ENCODE measurements at regions not wholly inside any gene's neighbourhood (a gene's known extent, or its start where the extent isn't known, plus 50 kb on each side); places are given as distances from the start of the nearest gene placed in this dataset.

- ChIA-PET CTCF (ENCODE audit: partially characterized antibody) (interaction anchor here (0.7 to 3.2 kb wide), 8 partner anchors 9 to 335 kb away, joined by 3 to 14 read pairs (median 6); no protein-coding TSS in a partner anchor), POLR2A (ENCODE audit: partially characterized antibody) (interaction anchor here (0.9 kb wide), 1 partner anchor 263 kb away, joined by 6 read pairs; no protein-coding TSS in a partner anchor)
- H2AK5ac ChIP-seq (ENCODE audit: low read depth, low read length): no peak overlapping the region
- H3K18ac ChIP-seq (ENCODE audit: extremely low read depth, low read length): no peak overlapping the region
- H3K4me1 ChIP-seq (replicated peaks in 1 of 4; ENCODE audit: control insufficient read depth in 3 of 4, insufficient read depth in 4 of 4, low read length in 3 of 4): peaks cover 0 to 7% (median 5%) of the 10 kb centered on the region in 4 experiments; a peak in 3 of 7 replicates
- WGBS, 2 experiments (ENCODE audit: extremely low coverage in 1 of 2, insufficient coverage in 1 of 2, insufficient read length in 1 of 2, insufficient replicate concordance in 2 of 2, low coverage in 1 of 2, low lambda C conversion rate in 2 of 2, missing lambda C conversion rate in 1 of 2): 100% methylated on average over 2 of the region's 2 CpGs; no CpG with 5 or more reads in 1 of the 2 experiments
- no peak overlapping the region for H2BK20ac ChIP-seq (ENCODE audit: low read length)
- H3K23ac ChIP-seq (ENCODE audit: insufficient read length): no peak overlapping the region
- H3K27me3 ChIP-seq (replicated peaks in 1 of 4; ENCODE audit: control insufficient read depth in 3 of 4, extremely low read depth in 1 of 4, insufficient read depth in 3 of 4, low read length in 3 of 4): no peaks in the 10 kb centered on the region
- no peaks in the 10 kb centered on the region for H3K36me3 ChIP-seq (ENCODE audit: control insufficient read depth in 2 of 4, insufficient read depth in 4 of 4, low read length in 3 of 4)
- H3K4ac ChIP-seq (replicated peaks; ENCODE audit: insufficient read length, low read depth, low read length): no peak overlapping the region
- no peaks in the 10 kb centered on the region for H4K20me1 ChIP-seq (replicated peaks in 1 of 2; ENCODE audit: control insufficient read depth in 1 of 2, insufficient read depth in 2 of 2, low read length in 2 of 2)
- no peak overlapping the region for H3K27ac ChIP-seq (ENCODE audit: low read depth, low read length)
- H3K79me1 ChIP-seq (ENCODE audit: low read depth, low read length): no peaks in the 10 kb centered on the region
- no peak overlapping the region for H2BK12ac ChIP-seq (ENCODE audit: low read depth, low read length)
- H3K56ac ChIP-seq (replicated peaks; ENCODE audit: insufficient read length, low read depth, low read length): no peak overlapping the region
- peaks cover 2% of the 10 kb centered on the region; the same call in 1 of the 2 replicates for H3K23me2 ChIP-seq (ENCODE audit: low read depth, low read length)
- no peak overlapping the region for H3K4me3 ChIP-seq (ENCODE audit: extremely low read depth in 1 of 4, insufficient read depth in 2 of 4, low read depth in 3 of 4, low read length in 4 of 4)
- no peak overlapping the region for H4K5ac ChIP-seq (ENCODE audit: insufficient read length, low read depth, low read length)
- H3K9ac ChIP-seq (replicated peaks in 1 of 4; ENCODE audit: extremely low read depth in 1 of 4, low read depth in 3 of 4, low read length in 3 of 4): no peak overlapping the region
- H3K9me3 ChIP-seq (ENCODE audit: insufficient read depth in 2 of 2, low read depth in 1 of 2, low read length in 1 of 2): no peaks in the 10 kb centered on the region
- H3K14ac ChIP-seq (ENCODE audit: insufficient read length): no peak overlapping the region
- H4K91ac ChIP-seq (replicated peaks; ENCODE audit: insufficient read length, low read length): no peak overlapping the region
- no peak overlapping the region for H4K8ac ChIP-seq (ENCODE audit: extremely low read depth, insufficient read depth, low read length)
- no peak for FAIRE-seq
- DNase-seq (ENCODE audit: low read depth in 1 of 2, low spot score in 2 of 2): no peak
- no peak overlapping the region for H2BK5ac ChIP-seq (ENCODE audit: low read depth, low read length)
- H3K79me2 ChIP-seq (ENCODE audit: control insufficient read depth in 1 of 2, insufficient read depth in 2 of 2, low read length in 2 of 2): no peaks in the 10 kb centered on the region
- H2BK120ac ChIP-seq (replicated peaks; ENCODE audit: low read depth, low read length): no peak overlapping the region
- H3K4me2 ChIP-seq (ENCODE audit: insufficient read depth in 1 of 2, low read depth in 2 of 2, low read length in 2 of 2): no peak overlapping the region
- no peak overlapping the region for H2BK15ac ChIP-seq (ENCODE audit: low read length)
- H2AFZ ChIP-seq (ENCODE audit: low read length): no peak overlapping the region
- TF ChIP-seq CEBPB (IDR thresholded peaks at IDR 0.05; ENCODE audit: low read depth, low read length): no peak
- no peak for TF ChIP-seq ZNF274 (IDR thresholded peaks at IDR 0.05; ENCODE audit: borderline replicate concordance, extremely low read depth, low read length)
- no peak for TF ChIP-seq FOSL1 (IDR thresholded peaks at IDR 0.05; ENCODE audit: insufficient read depth, low read depth, low read length)
- TF ChIP-seq POLR2A (IDR thresholded peaks at IDR 0.05; ENCODE audit: control extremely low read depth in 1 of 2, low read depth in 2 of 2, low read length in 2 of 2): no peak
- TF ChIP-seq KDM4A (IDR thresholded peaks at IDR 0.05; ENCODE audit: low read depth, low read length, severe bottlenecking): no peak
- TF ChIP-seq ATF3 (IDR thresholded peaks at IDR 0.05; ENCODE audit: insufficient read depth, low read depth, low read length): no peak
- TF ChIP-seq RFX5 (IDR thresholded peaks at IDR 0.05; ENCODE audit: borderline replicate concordance, low read depth, low read length): no peak
- no peak for TF ChIP-seq SP2 (IDR thresholded peaks at IDR 0.05; ENCODE audit: low read length)
- TF ChIP-seq JUN (IDR thresholded peaks at IDR 0.05; ENCODE audit: low read depth, low read length): no peak
- TF ChIP-seq BCL11A (IDR thresholded peaks at IDR 0.05; ENCODE audit: low read depth in 2 of 2, low read length in 2 of 2): no peak
- no peak for TF ChIP-seq GTF2F1 (IDR thresholded peaks at IDR 0.05; ENCODE audit: borderline replicate concordance, low read depth, low read length)
- TF ChIP-seq ATF2 (IDR thresholded peaks at IDR 0.05; ENCODE audit: low read length): no peak
- TF ChIP-seq YY1 (IDR thresholded peaks at IDR 0.05; ENCODE audit: low read depth, low read length): no peak
These were observed 224.1 kb downstream of the BUB3 start for GRCh38 chr10:123378302-123378701.

Data from H1 (cell line).